ENCODE measurements at regions not wholly inside any gene's neighbourhood (a gene's known extent, or its start where the extent isn't known, plus 50 kb on each side); places are given as distances from the start of the nearest gene placed in this dataset.

DNA sequence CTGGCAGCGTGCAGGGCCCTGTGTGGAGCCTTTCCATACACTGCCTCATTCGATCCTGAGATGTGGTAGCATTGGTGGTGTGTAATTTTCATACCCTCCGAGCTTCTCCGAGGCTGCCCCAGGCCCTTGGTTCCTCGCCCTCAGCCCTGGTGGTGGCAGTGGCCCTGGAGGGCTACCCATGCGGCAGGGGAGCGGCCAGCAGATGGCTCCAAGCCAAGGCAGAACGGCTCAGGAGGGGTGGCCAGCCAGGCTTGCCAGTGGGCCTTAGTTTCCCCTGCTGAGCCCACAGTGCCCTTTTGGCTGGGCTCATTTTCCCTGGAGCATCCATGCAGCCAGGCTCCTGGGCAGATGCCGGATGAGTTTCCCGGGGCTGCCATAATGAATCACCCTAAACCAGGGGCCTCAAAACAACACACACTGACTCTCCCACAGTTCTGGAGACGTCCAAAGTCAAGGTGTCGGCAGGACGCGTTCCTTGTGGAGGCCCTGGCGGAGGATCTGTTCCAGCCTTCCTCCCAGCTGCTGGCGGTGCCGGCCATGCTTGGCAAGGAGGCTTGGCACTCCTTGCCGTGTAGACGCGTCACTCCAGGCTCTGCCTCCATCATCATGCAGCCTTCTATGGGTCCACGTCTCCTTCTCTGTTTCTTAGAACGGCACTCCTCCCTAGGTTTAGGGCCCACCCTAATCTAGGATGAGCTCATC, 158.8 kb upstream of the GSE1 start:
- DNase-seq: no peak
- H3K27me3 ChIP-seq: no peaks in the 10 kb centered on the region
- H3K4me1 ChIP-seq: peaks cover 23 to 35% of the 10 kb centered on the region in 2 donors
- H3K36me3 ChIP-seq: no peaks in the 10 kb centered on the region
- TF ChIP-seq CTCF (IDR thresholded peaks at IDR 0.05) (no peak), POLR2A (IDR thresholded peaks at IDR 0.05) (no peak)
- H3K27ac ChIP-seq: no peak overlapping the region
- no peaks in the 10 kb centered on the region for H3K9me3 ChIP-seq
- no peak overlapping the region for H3K4me3 ChIP-seq (replicated peaks in 1 of 3)
- WGBS, 2 donors: 93 to 95% methylated on average over 16 to 21 of the region's 22 CpGs
- intact Hi-C loops (cut with DNase I): no loop called here

- intact Hi-C loops (cut with DNase I): no loop called here
- 91% methylated on average over 6 to 12 of the region's 12 CpGs for WGBS, 2 donors
- Histone ChIP-seq H3K27me3 (no peaks in the 10 kb centered on the region), H3K9me3 (no peaks in the 10 kb centered on the region), H3K27ac (no peak overlapping the region), H3K36me3 (no peaks in the 10 kb centered on the region), H3K4me1 (peaks cover 35 to 47% of the 10 kb centered on the region in 2 donors), H3K4me3 (replicated peaks in 1 of 3) (no peak overlapping the region)
- no peak for DNase-seq
- no peak for TF ChIP-seq CTCF (IDR thresholded peaks at IDR 0.05)
- no peak for TF ChIP-seq POLR2A (IDR thresholded peaks at IDR 0.05)
These were observed 157.6 kb upstream of the GSE1 start for GRCh38 chr16:85455534-85455933.

GRCh38 chr16:85457366-85457765, 155.8 kb upstream of the GSE1 start:
- no peak for TF ChIP-seq POLR2A (IDR thresholded peaks at IDR 0.05)
- TF ChIP-seq CTCF (IDR thresholded peaks at IDR 0.05): no peak
- 71 to 88% methylated on average over 2 of the region's 7 CpGs for WGBS, 2 donors
- no peaks in the 10 kb centered on the region for H3K36me3 ChIP-seq
- no peaks in the 10 kb centered on the region for H3K27me3 ChIP-seq
- peak overlapping the region in 2 of 3 donors; percentile 89 to 92 for H3K27ac ChIP-seq
- peaks cover 53 to 66% of the 10 kb centered on the region in 2 donors for H3K4me1 ChIP-seq
- no peaks in the 10 kb centered on the region for H3K9me3 ChIP-seq
- peak; percentile 34 to 51 for DNase-seq
- intact Hi-C loops (cut with DNase I): no loop called here
- no peak overlapping the region for H3K4me3 ChIP-seq (replicated peaks in 1 of 3)

- intact Hi-C loops (cut with DNase I): no loop called here
- 29 to 45% methylated on average over 7 to 11 of the region's 11 CpGs for WGBS, 2 donors
- peak in 1 of 2 donors; percentile 44 for TF ChIP-seq POLR2A (IDR thresholded peaks at IDR 0.05)
- TF ChIP-seq CTCF (IDR thresholded peaks at IDR 0.05): no peak
- DNase-seq: peak; percentile 88 to 94
- Histone ChIP-seq H3K36me3 (no peaks in the 10 kb centered on the region), H3K9me3 (no peaks in the 10 kb centered on the region), H3K27me3 (no peaks in the 10 kb centered on the region), H3K4me3 (replicated peaks in 1 of 3) (no peak overlapping the region), H3K27ac (peak overlapping the region; percentile 89 to 95 (median 92)), H3K4me1 (peaks cover 57 to 66% of the 10 kb centered on the region in 2 donors)
These were observed 154.2 kb upstream of the GSE1 start for GRCh38 chr16:85458968-85459367.

DNA sequence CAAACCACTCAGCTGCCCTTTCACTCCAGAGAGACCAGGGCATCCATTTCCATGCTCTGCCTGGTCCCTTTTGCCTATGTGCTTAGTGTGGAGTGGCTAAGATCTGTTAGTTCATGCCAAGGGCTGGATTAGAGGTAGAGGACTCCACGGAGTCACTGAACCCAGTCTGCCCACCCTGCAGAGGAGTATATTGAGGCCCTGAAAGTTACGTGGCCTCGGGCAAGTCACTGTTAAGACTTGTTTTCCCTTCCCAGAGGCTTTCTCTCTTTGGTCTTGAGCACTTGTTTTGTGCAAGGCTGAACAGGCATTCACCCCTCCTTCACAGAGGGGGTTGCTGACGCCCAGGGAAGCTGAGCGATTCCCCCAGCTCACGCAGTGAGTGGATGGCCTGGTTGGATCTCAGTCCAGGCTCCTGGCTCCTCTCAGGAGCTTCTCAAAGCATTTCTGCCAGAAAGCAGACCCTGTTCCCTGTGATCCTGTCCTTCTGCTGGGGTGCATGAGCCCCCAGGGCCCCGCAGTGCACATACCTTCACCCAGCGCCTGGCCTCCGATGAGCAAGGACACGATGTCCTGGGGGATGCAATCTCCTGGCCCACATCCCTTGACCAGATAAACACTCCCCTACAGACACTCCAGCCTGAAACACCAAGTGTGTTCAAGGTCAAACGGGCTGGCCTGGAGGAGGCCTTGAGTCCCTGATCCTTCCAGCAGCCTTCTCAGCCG, 153.4 kb upstream of the GSE1 start:
- H3K4me3 ChIP-seq (replicated peaks in 1 of 3): no peak overlapping the region
- H3K36me3 ChIP-seq: no peaks in the 10 kb centered on the region
- intact Hi-C loops (cut with DNase I): loop anchor here (5.0 kb wide), 1 partner anchor 98 kb away; no protein-coding TSS in a partner anchor
- WGBS, 2 donors: 29 to 30% methylated on average over 7 to 11 of the region's 12 CpGs
- peaks cover 65 to 74% of the 10 kb centered on the region in 2 donors for H3K4me1 ChIP-seq
- TF ChIP-seq CTCF (IDR thresholded peaks at IDR 0.05) (no peak), POLR2A (IDR thresholded peaks at IDR 0.05) (peak in 1 of 2 donors; percentile 30)
- H3K27ac ChIP-seq: peak overlapping the region; percentile 89 to 95 (median 92)
- no peaks in the 10 kb centered on the region for H3K9me3 ChIP-seq
- no peaks in the 10 kb centered on the region for H3K27me3 ChIP-seq
- DNase-seq: peak; percentile 71 to 78

Measured in thyroid gland (tissue), 4 donors.